Heart left ventricle (tissue), 16 donors: ENCODE measurements at regions not wholly inside any gene's neighbourhood (a gene's known extent, or its start where the extent isn't known, plus 50 kb on each side); places are given as distances from the start of the nearest gene placed in this dataset.
"Not testable (repeated sequence)": the region's sequence is repeated elsewhere in the genome, so short reads cannot be mapped to it uniquely, and the experiment has no call there.

Experiments
- ATAC-seq, 4 donors: fragments of 200-7000 bp; cut with Tn5 transposase; one replicate each; pipeline ENCODE4 v1.9.1; 2020 to 2022; ENCODE audit warnings: moderate library complexity in 4 of 4, mild to moderate bottlenecking in 3 of 4, moderate number of reproducible peaks in 1 of 4
- DNase-seq, 5 donors: peaks; one replicate each; pipeline ENCODE4 v3.0.0-alpha.2; 2020
- H3K27ac ChIP-seq, 12 donors: fragments of 200-600 bp; sonication (generic) in 4 of 12; one replicate each; pipeline versions ENCODE4 v1.5.0 to v1.8.0; 2016 to 2022; ENCODE audit warnings: mild to moderate bottlenecking in 2 of 12
- H3K27me3 ChIP-seq, 9 donors: fragments of 200-600 bp; sonication (generic) in 2 of 9; one replicate each; pipeline versions ENCODE4 v1.5.1 to v1.8.0; 2016 to 2022; ENCODE audit warnings: mild to moderate bottlenecking in 3 of 9
- H3K36me3 ChIP-seq, 9 donors: fragments of 200-600 bp; sonication (generic) in 2 of 9; one replicate each; pipeline versions ENCODE4 v1.5.0 to v1.8.0; 2018 to 2022; ENCODE audit warnings: mild to moderate bottlenecking in 2 of 9
- H3K4me1 ChIP-seq, 12 donors: fragments of 200-600 bp; sonication (generic) in 4 of 12; one replicate each; pipeline versions ENCODE4 v1.5.0 to v1.8.0; 2016 to 2022; ENCODE audit warnings: mild to moderate bottlenecking in 3 of 12
- H3K4me3 ChIP-seq, 12 donors: fragments of 200-600 bp; sonication (generic) in 4 of 12; one replicate each; pipeline versions ENCODE4 v1.5.0 to v1.8.0; 2017 to 2022; ENCODE audit warnings: mild to moderate bottlenecking in 9 of 12, moderate library complexity in 4 of 12
- H3K9me3 ChIP-seq, 12 donors: fragments of 200-600 bp; sonication (generic) in 4 of 12; one replicate each; pipeline versions ENCODE4 v1.5.0 to v1.8.0; 2016 to 2022; ENCODE audit warnings: mild to moderate bottlenecking in 1 of 12
- POLR2A ChIP-seq, 2 donors: fragments of 450-650 bp; IDR thresholded peaks; one replicate each; pipeline ENCODE4 v1.6.1; 2017; ENCODE audit warnings: antibody characterized with exemption in 2 of 2, mild to moderate bottlenecking in 2 of 2, moderate library complexity in 2 of 2
- WGBS, 4 donors: extraction: QIAGEN DNeasy Blood & Tissue Kit in 2 of 4; methylation state at CpG; one replicate each; pipeline versions ENCODE4 v1.1.5 to v1.1.7; 2013 to 2018; 5-methylcytosine and 5-hydroxymethylcytosine counted together
- intact Hi-C, 10 donors: fragments of 100-400 bp; cut with DNase I; formaldehyde crosslinking; loops; one replicate each; pipeline versions ENCODE4 v1.11.1 to v1.14.2; 2022
- TF ChIP-seq, protein P1 (sequence below), 12 donors: fragments of 200-600 bp; sonication (generic) in 4 of 12; IDR thresholded peaks; one replicate each; pipeline versions ENCODE4 v1.5.0 to v1.8.0; 2018 to 2022; ENCODE audit warnings: antibody characterized with exemption in 12 of 12, mild to moderate bottlenecking in 5 of 12
- donor health status: ischemic (EF 13 %, LVEDD 7.1; RV severe dilation, severe dysfunction).
- donor health status: healthy with polysubstance abuse.
- donor health status: DM: no; HTN: yes; CAD: no.
- donor health status: DM: no; HTN: no; CAD: no.
- donor health status: ischemic (EF 25% LVEDD 6.9; RV normal size, moderate dysfunction).
- donor health status: ischemic (EF 25% LVEDD 5.7; RV mildly dilated, moderate dysfunction).
- donor health status: healthy.
- donor health status: DM: yes; HTN: yes; CAD: no.
- donor health status: ischemic (EF 35%, LVEDD 5.7; RV mildly dilated, moderate dysfunction).
- donor health status: nonischemic (EF 11% LVEDD 7.7; RV severe dilation, severe dysfunction).
- donor health status: DM: yes; HTN: yes; CAD: no.
- donor health status: PGD.
- donor health status: ischemic (EF 29% LVEDD 5.4; RV normal size, mild dysfunction).
- donor health status: nonischemic (EF 23%, LVEDD 6.1; RV moderate dilation, normal function).

DNA sequence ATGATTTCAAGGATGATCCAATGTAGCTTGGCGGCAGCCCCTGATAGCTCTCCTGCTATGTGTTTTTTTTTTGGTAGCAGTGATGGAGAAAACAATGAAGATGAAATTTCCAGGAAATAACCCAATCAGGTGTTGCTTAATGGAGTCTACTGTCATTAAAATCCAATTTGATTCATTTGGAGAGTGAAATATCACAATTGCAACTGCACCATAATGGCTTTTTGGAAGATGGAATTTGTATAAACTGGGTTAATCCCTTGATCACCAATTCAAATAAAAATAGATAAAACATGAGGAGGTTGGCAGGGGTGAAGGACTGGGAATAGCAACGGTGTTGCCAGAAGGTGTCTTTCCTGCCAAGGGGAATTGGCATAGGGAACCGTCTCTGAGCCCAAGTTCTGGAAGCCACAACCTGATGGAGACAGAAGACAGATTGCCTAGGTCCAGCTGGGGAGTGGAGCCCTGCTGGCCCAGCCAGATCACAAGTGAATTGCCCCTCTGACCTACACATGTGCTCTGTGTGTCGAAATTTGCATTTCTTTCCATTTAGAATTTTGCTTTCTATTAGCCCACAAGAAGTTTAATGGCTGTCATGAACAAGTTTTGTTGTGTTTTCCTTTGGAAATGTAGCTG, 170.3 kb upstream of the SPRED2 start:
- 52 to 68% (median 62%) methylated on average over 4 of the region's 4 CpGs for WGBS, 4 donors
- H3K27me3 ChIP-seq, result no peaks in the 10 kb centered on the region
- H3K9me3 ChIP-seq, result no peaks in the 10 kb centered on the region
- DNase-seq, result no peak
- H3K36me3 ChIP-seq, result no peaks in the 10 kb centered on the region
- TF ChIP-seq, protein P1, sequence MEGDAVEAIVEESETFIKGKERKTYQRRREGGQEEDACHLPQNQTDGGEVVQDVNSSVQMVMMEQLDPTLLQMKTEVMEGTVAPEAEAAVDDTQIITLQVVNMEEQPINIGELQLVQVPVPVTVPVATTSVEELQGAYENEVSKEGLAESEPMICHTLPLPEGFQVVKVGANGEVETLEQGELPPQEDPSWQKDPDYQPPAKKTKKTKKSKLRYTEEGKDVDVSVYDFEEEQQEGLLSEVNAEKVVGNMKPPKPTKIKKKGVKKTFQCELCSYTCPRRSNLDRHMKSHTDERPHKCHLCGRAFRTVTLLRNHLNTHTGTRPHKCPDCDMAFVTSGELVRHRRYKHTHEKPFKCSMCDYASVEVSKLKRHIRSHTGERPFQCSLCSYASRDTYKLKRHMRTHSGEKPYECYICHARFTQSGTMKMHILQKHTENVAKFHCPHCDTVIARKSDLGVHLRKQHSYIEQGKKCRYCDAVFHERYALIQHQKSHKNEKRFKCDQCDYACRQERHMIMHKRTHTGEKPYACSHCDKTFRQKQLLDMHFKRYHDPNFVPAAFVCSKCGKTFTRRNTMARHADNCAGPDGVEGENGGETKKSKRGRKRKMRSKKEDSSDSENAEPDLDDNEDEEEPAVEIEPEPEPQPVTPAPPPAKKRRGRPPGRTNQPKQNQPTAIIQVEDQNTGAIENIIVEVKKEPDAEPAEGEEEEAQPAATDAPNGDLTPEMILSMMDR (IDR thresholded peaks at IDR 0.05), result no peak
- no peak for TF ChIP-seq POLR2A (IDR thresholded peaks at IDR 0.05)
- no peak overlapping the region for H3K27ac ChIP-seq
- intact Hi-C loops, result no loop called here
- peak in 3 of 4 donors; percentile 48 to 77 (median 68) for ATAC-seq
- peaks cover 0 to 32% (median 10%) of the 10 kb centered on the region in 12 donors for H3K4me1 ChIP-seq
- no peak overlapping the region for H3K4me3 ChIP-seq

DNA sequence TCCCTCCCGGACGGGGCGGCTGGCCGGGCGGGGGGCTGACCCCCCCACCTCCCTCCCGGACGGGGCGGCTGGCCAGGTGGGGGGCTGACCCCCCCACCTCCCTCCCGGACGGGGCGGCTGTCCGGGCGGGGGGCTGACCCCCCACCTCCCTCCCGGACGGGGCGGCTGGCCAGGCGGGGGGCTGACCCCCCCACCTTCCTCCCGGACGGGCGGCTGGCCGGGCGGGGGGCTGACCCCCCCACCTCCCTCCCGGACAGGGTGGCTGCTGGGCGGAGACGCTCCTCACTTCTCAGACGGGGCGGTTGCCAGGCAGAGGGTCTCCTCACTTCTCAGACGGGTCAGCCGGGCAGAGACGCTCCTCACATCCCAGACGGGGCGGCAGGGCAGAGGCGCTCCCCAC, 168.5 kb upstream of the SPRED2 start:
- H3K27ac ChIP-seq, ATAC-seq, DNase-seq, H3K27me3 ChIP-seq, intact Hi-C loops, H3K4me3 ChIP-seq, H3K9me3 ChIP-seq, H3K36me3 ChIP-seq: not testable (repeated sequence)
- peaks cover 0 to 23% (median 5%) of the 10 kb centered on the region in 12 donors for H3K4me1 ChIP-seq
- 70 to 95% (median 92%) methylated on average over 2 to 33 of the region's 33 CpGs for WGBS, 4 donors

DNA sequence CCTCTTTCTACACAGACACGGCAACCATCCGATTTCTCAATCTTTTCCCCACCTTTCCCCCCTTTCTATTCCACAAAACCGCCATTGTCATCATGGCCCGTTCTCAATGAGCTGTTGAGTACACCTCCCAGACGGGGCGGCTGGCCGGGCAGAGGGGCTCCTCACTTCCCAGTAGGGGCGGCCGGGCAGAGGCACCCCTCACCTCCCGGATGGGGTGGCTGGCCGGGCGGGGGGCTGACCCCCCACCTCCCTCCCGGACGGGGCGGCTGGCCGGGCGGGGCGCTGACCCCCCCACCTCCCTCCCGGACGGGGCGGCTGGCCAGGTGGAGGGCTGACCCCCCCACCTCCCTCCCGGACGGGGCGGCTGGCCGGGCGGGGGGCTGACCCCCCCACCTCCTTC, 168.0 kb upstream of the SPRED2 start:
- 92 to 93% methylated on average over 12 to 22 of the region's 26 CpGs; no CpG with 5 or more reads in 2 of the 4 donors for WGBS, 4 donors
- H3K36me3 ChIP-seq, ATAC-seq, H3K4me3 ChIP-seq, DNase-seq, intact Hi-C loops, H3K27me3 ChIP-seq, H3K9me3 ChIP-seq, H3K27ac ChIP-seq: not testable (repeated sequence)
- H3K4me1 ChIP-seq, result peaks cover 0 to 19% (median 3%) of the 10 kb centered on the region in 12 donors

DNA sequence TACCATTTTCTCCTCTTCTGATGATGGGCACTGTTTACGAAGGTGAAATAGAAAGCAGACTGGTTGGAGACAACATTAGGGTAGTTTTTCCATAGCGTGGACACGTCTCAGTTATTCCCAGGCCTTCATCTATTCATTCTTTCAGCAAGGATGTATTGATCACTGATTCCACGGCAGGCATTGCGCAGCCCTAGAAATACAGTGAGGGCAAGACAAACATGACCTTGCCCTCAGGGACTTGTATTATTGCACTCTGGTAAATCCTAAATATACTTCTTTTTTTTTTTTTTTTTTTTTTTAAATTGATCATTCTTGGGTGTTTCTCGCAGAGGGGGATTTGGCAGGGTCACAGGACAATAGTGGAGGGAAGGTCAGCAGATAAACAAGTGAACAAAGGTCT, 167.3 kb upstream of the SPRED2 start:
- no peak for TF ChIP-seq POLR2A (IDR thresholded peaks at IDR 0.05)
- TF ChIP-seq, protein P1 (IDR thresholded peaks at IDR 0.05), result no peak
- no peak overlapping the region for H3K27ac ChIP-seq
- peaks cover 0 to 2% (median 0%) of the 10 kb centered on the region in 12 donors for H3K9me3 ChIP-seq
- no peaks in the 10 kb centered on the region for H3K27me3 ChIP-seq
- 80 to 93% (median 88%) methylated on average over 5 to 6 of the region's 6 CpGs for WGBS, 4 donors
- H3K36me3 ChIP-seq, result no peaks in the 10 kb centered on the region
- ATAC-seq (no peak), DNase-seq (no peak)
- peaks cover 0 to 15% (median 2%) of the 10 kb centered on the region in 12 donors for H3K4me1 ChIP-seq
- H3K4me3 ChIP-seq, result no peak overlapping the region
- intact Hi-C loops, result no loop called here

DNA sequence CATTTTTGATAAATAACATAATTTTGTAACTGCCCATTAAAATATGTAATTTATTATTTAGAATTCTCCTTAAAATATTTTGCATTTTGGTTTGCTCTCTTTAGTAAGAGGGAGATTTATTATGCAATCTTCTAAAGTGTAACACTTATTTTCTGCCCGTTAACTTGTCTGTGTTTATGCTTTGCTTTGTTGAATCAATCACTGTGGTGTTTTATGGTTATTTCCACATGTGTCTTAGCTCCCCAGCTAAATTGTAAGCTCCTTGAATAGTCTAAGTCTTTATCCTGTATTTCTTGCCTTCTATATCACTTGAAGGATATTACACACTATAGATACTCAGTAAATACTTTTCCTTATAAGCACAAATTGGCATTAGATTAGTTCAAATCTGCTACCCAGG, 166.6 kb upstream of the SPRED2 start:
- Histone ChIP-seq H3K36me3 (no peaks in the 10 kb centered on the region), H3K27me3 (no peaks in the 10 kb centered on the region), H3K4me1 (peaks cover 0 to 10% (median under 1%) of the 10 kb centered on the region in 12 donors), H3K4me3 (no peak overlapping the region), H3K27ac (no peak overlapping the region), H3K9me3 (peaks cover 0 to 9% (median 0%) of the 10 kb centered on the region in 12 donors)
- TF ChIP-seq, protein P1 (IDR thresholded peaks at IDR 0.05), result no peak
- TF ChIP-seq POLR2A (IDR thresholded peaks at IDR 0.05), result no peak
- intact Hi-C loops, result no loop called here
- DNase-seq (no peak), ATAC-seq (no peak)
- 87 to 97% (median 94%) methylated on average over 1 of the region's 1 CpG for WGBS, 4 donors
